ENCODE measurements at regions not wholly inside any gene's neighbourhood (a gene's known extent, or its start where the extent isn't known, plus 50 kb on each side); places are given as distances from the start of the nearest gene placed in this dataset.

- no peak overlapping the region for H2AFZ ChIP-seq (ENCODE audit: low read length)
- no peak overlapping the region for H3K14ac ChIP-seq (ENCODE audit: low read length)
- H3K36me3 ChIP-seq (replicated peaks in 1 of 2; ENCODE audit: control insufficient read depth in 2 of 2, insufficient read depth in 2 of 2, low read length in 2 of 2) = no peaks in the 10 kb centered on the region
- H3K9me3 ChIP-seq (replicated peaks in 1 of 2; ENCODE audit: control insufficient read depth in 2 of 2, insufficient read depth in 1 of 2, low read depth in 1 of 2, low read length in 2 of 2) = no peaks in the 10 kb centered on the region
- H2AK5ac ChIP-seq (ENCODE audit: low read depth, low read length) = no peak overlapping the region
- H2BK15ac ChIP-seq (ENCODE audit: low read length) = no peak overlapping the region
- no peak overlapping the region for H2BK120ac ChIP-seq (ENCODE audit: low read depth, low read length)
- H3K4me2 ChIP-seq (ENCODE audit: insufficient read depth, low read length, poor library complexity, severe bottlenecking) = no peak overlapping the region
- no peak overlapping the region for H3K9ac ChIP-seq (ENCODE audit: low read depth, low read length, poor library complexity)
- no peak overlapping the region for H3K4ac ChIP-seq (ENCODE audit: low read length)
- H3K79me1 ChIP-seq (ENCODE audit: low read depth, low read length) = no peaks in the 10 kb centered on the region
- no peak overlapping the region for H4K91ac ChIP-seq (ENCODE audit: low read depth, low read length, poor library complexity)
- H3K18ac ChIP-seq (ENCODE audit: low read length) = no peak overlapping the region
- no peak overlapping the region for H2BK12ac ChIP-seq (ENCODE audit: low read length)
- H3K27me3 ChIP-seq (ENCODE audit: control insufficient read depth in 3 of 3, insufficient read depth in 3 of 3, low read depth in 1 of 3, low read length in 3 of 3) = no peaks in the 10 kb centered on the region
- DNase-seq (ENCODE audit: low spot score) = no peak
- H3K23ac ChIP-seq (ENCODE audit: low read depth, low read length, poor library complexity) = no peak overlapping the region
- no peak overlapping the region for H4K8ac ChIP-seq (ENCODE audit: low read depth, low read length)
- no peak overlapping the region for H2BK5ac ChIP-seq (ENCODE audit: low read length)
- no peak overlapping the region for H3K27ac ChIP-seq (replicated peaks; ENCODE audit: low read length)
- H3K4me3 ChIP-seq (ENCODE audit: low read length in 2 of 2) = no peak overlapping the region
- peaks cover 0 to 5% of the 10 kb centered on the region in 2 donors for H3K4me1 ChIP-seq (ENCODE audit: control insufficient read depth in 2 of 2, insufficient read depth in 1 of 2, low read depth in 1 of 2, low read length in 2 of 2)
- WGBS, 2 donors (ENCODE audit: extremely low coverage in 2 of 2, insufficient read length in 2 of 2, insufficient replicate concordance in 1 of 2) = no CpG with 5 or more reads among the region's 4 CpGs
Observed at GRCh38 chr18:24853076-24853475, 392.6 kb downstream of the HRH4 start.

- DNase-seq (ENCODE audit: low spot score) = no peak
- Histone ChIP-seq H3K36me3 (replicated peaks in 1 of 2; ENCODE audit: control insufficient read depth in 2 of 2, insufficient read depth in 2 of 2, low read length in 2 of 2) (no peaks in the 10 kb centered on the region), H4K8ac (ENCODE audit: low read depth, low read length) (no peak overlapping the region), H3K9me3 (replicated peaks in 1 of 2; ENCODE audit: control insufficient read depth in 2 of 2, insufficient read depth in 1 of 2, low read depth in 1 of 2, low read length in 2 of 2) (no peaks in the 10 kb centered on the region), H3K18ac (ENCODE audit: low read length) (no peak overlapping the region), H3K14ac (ENCODE audit: low read length) (no peak overlapping the region), H3K27me3 (ENCODE audit: control insufficient read depth in 3 of 3, insufficient read depth in 3 of 3, low read depth in 1 of 3, low read length in 3 of 3) (no peaks in the 10 kb centered on the region), H3K4me1 (ENCODE audit: control insufficient read depth in 2 of 2, insufficient read depth in 1 of 2, low read depth in 1 of 2, low read length in 2 of 2) (peaks cover 9 to 29% of the 10 kb centered on the region in 2 donors), H3K27ac (replicated peaks; ENCODE audit: low read length) (no peak overlapping the region), H3K9ac (ENCODE audit: low read depth, low read length, poor library complexity) (no peak overlapping the region), H2BK12ac (ENCODE audit: low read length) (no peak overlapping the region), H3K23ac (ENCODE audit: low read depth, low read length, poor library complexity) (no peak overlapping the region), H2BK15ac (ENCODE audit: low read length) (no peak overlapping the region), H2AFZ (ENCODE audit: low read length) (peak overlapping the region; percentile 19), H4K91ac (ENCODE audit: low read depth, low read length, poor library complexity) (no peak overlapping the region), H2AK5ac (ENCODE audit: low read depth, low read length) (no peak overlapping the region), H2BK5ac (ENCODE audit: low read length) (no peak overlapping the region), H3K4me2 (ENCODE audit: insufficient read depth, low read length, poor library complexity, severe bottlenecking) (no peak overlapping the region), H2BK120ac (ENCODE audit: low read depth, low read length) (no peak overlapping the region), H3K79me1 (ENCODE audit: low read depth, low read length) (no peaks in the 10 kb centered on the region), H3K4ac (ENCODE audit: low read length) (no peak overlapping the region), H3K4me3 (ENCODE audit: low read length in 2 of 2) (peak overlapping the region in 1 of 2 donors; percentile 31)
- WGBS, 2 donors (ENCODE audit: extremely low coverage in 2 of 2, insufficient read length in 2 of 2, insufficient replicate concordance in 1 of 2) = no CpG with 5 or more reads among the region's 10 CpGs
Observed at GRCh38 chr18:24860978-24861680, 400.7 kb downstream of the HRH4 start.

DNA sequence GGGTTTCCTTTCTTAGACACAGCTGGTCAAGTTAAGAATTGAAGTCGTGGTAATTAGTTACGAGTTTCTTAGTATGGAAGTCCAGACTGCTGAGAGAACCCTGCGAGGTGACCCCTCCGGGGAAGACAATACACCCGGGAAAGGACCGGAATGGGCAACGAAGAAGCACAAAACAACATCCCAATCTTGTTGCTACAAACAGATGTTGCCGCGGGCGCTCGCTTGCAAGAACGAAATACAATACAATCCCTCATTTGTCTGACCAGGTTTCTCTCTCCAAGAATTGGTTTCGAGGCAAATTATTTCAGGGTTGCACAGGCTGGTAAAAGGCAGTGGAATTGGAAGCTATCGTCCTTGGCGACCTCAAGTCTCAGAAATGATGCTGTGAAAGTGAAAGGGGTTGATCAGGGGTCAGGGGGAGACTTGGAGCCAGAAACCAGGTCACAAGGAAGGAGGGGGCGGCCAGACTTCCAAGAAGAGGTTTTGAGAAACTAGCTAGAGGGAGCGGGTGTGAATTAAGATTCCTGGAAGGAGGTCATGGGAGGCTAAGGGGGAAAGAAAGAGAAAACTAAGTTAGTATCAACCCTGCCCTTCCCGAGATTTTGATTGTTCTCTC, 401.9 kb downstream of the HRH4 start:
- no peak overlapping the region for H2AK5ac ChIP-seq (ENCODE audit: low read depth, low read length)
- no CpG with 5 or more reads among the region's 18 CpGs for WGBS, 2 donors (ENCODE audit: extremely low coverage in 2 of 2, insufficient read length in 2 of 2, insufficient replicate concordance in 1 of 2)
- no peak overlapping the region for H4K8ac ChIP-seq (ENCODE audit: low read depth, low read length)
- H2BK15ac ChIP-seq (ENCODE audit: low read length) = no peak overlapping the region
- H2AFZ ChIP-seq (ENCODE audit: low read length) = peak overlapping the region; percentile 47
- H3K14ac ChIP-seq (ENCODE audit: low read length) = no peak overlapping the region
- H3K23ac ChIP-seq (ENCODE audit: low read depth, low read length, poor library complexity) = no peak overlapping the region
- no peak overlapping the region for H2BK120ac ChIP-seq (ENCODE audit: low read depth, low read length)
- H4K91ac ChIP-seq (ENCODE audit: low read depth, low read length, poor library complexity) = no peak overlapping the region
- no peak overlapping the region for H2BK12ac ChIP-seq (ENCODE audit: low read length)
- H3K4me3 ChIP-seq (ENCODE audit: low read length in 2 of 2) = peak overlapping the region in 1 of 2 donors; percentile 31
- no peak overlapping the region for H3K4ac ChIP-seq (ENCODE audit: low read length)
- DNase-seq (ENCODE audit: low spot score) = peak; percentile 57
- H3K4me2 ChIP-seq (ENCODE audit: insufficient read depth, low read length, poor library complexity, severe bottlenecking) = peak overlapping the region; percentile 19
- H3K9me3 ChIP-seq (replicated peaks in 1 of 2; ENCODE audit: control insufficient read depth in 2 of 2, insufficient read depth in 1 of 2, low read depth in 1 of 2, low read length in 2 of 2) = no peaks in the 10 kb centered on the region
- H3K9ac ChIP-seq (ENCODE audit: low read depth, low read length, poor library complexity) = no peak overlapping the region
- peaks cover 11 to 29% of the 10 kb centered on the region in 2 donors for H3K4me1 ChIP-seq (ENCODE audit: control insufficient read depth in 2 of 2, insufficient read depth in 1 of 2, low read depth in 1 of 2, low read length in 2 of 2)
- peak overlapping the region; percentile 37 for H3K27ac ChIP-seq (replicated peaks; ENCODE audit: low read length)
- no peaks in the 10 kb centered on the region for H3K36me3 ChIP-seq (replicated peaks in 1 of 2; ENCODE audit: control insufficient read depth in 2 of 2, insufficient read depth in 2 of 2, low read length in 2 of 2)
- no peak overlapping the region for H3K18ac ChIP-seq (ENCODE audit: low read length)
- H3K79me1 ChIP-seq (ENCODE audit: low read depth, low read length) = no peaks in the 10 kb centered on the region
- no peaks in the 10 kb centered on the region for H3K27me3 ChIP-seq (ENCODE audit: control insufficient read depth in 3 of 3, insufficient read depth in 3 of 3, low read depth in 1 of 3, low read length in 3 of 3)
- no peak overlapping the region for H2BK5ac ChIP-seq (ENCODE audit: low read length)

- H3K9me3 ChIP-seq (replicated peaks in 1 of 2; ENCODE audit: control insufficient read depth in 2 of 2, insufficient read depth in 1 of 2, low read depth in 1 of 2, low read length in 2 of 2) = no peaks in the 10 kb centered on the region
- no peaks in the 10 kb centered on the region for H3K27me3 ChIP-seq (ENCODE audit: control insufficient read depth in 3 of 3, insufficient read depth in 3 of 3, low read depth in 1 of 3, low read length in 3 of 3)
- peaks cover 3 to 33% of the 10 kb centered on the region in 2 donors for H3K4me1 ChIP-seq (ENCODE audit: control insufficient read depth in 2 of 2, insufficient read depth in 1 of 2, low read depth in 1 of 2, low read length in 2 of 2)
- no peak overlapping the region for H3K4me3 ChIP-seq (ENCODE audit: low read length in 2 of 2)
- H4K8ac ChIP-seq (ENCODE audit: low read depth, low read length) = no peak overlapping the region
- no peak for DNase-seq (ENCODE audit: low spot score)
- no peak overlapping the region for H3K23ac ChIP-seq (ENCODE audit: low read depth, low read length, poor library complexity)
- no peak overlapping the region for H3K18ac ChIP-seq (ENCODE audit: low read length)
- no peak overlapping the region for H3K9ac ChIP-seq (ENCODE audit: low read depth, low read length, poor library complexity)
- no peak overlapping the region for H3K14ac ChIP-seq (ENCODE audit: low read length)
- no peak overlapping the region for H3K4ac ChIP-seq (ENCODE audit: low read length)
- no peak overlapping the region for H4K91ac ChIP-seq (ENCODE audit: low read depth, low read length, poor library complexity)
- H2BK120ac ChIP-seq (ENCODE audit: low read depth, low read length) = no peak overlapping the region
- H2BK15ac ChIP-seq (ENCODE audit: low read length) = no peak overlapping the region
- no peak overlapping the region for H3K4me2 ChIP-seq (ENCODE audit: insufficient read depth, low read length, poor library complexity, severe bottlenecking)
- no peak overlapping the region for H3K27ac ChIP-seq (replicated peaks; ENCODE audit: low read length)
- WGBS, 2 donors (ENCODE audit: extremely low coverage in 2 of 2, insufficient read length in 2 of 2, insufficient replicate concordance in 1 of 2) = no CpG with 5 or more reads among the region's 3 CpGs
- no peaks in the 10 kb centered on the region for H3K79me1 ChIP-seq (ENCODE audit: low read depth, low read length)
- no peak overlapping the region for H2AK5ac ChIP-seq (ENCODE audit: low read depth, low read length)
- H3K36me3 ChIP-seq (replicated peaks in 1 of 2; ENCODE audit: control insufficient read depth in 2 of 2, insufficient read depth in 2 of 2, low read length in 2 of 2) = no peaks in the 10 kb centered on the region
- no peak overlapping the region for H2BK12ac ChIP-seq (ENCODE audit: low read length)
- H2BK5ac ChIP-seq (ENCODE audit: low read length) = no peak overlapping the region
- no peak overlapping the region for H2AFZ ChIP-seq (ENCODE audit: low read length)
Observed at GRCh38 chr18:24868311-24868710, 407.9 kb downstream of the HRH4 start.
